Endothelial cell of umbilical vein (primary cell): ENCODE measurements at regions not wholly inside any gene's neighbourhood (a gene's known extent, or its start where the extent isn't known, plus 50 kb on each side); places are given as distances from the start of the nearest gene placed in this dataset.

Experiments
- BruUV-seq: library from RNA; stranded (reverse); fragments of 400-500 nt; replicated peaks from 2 replicates; lab custom pipeline; 2021; lab: Mats Ljungman, UMichigan
- CTCF ChIA-PET: fragments of 300-600, 350-600 bp; sonication (Branson Sonifier 250); formaldehyde crosslinking; loops from one replicate; lab custom pipeline; 2021; ENCODE audit warnings: antibody characterized with exemption, inconsistent platforms; lab: Charles Lee
- POLR2A ChIA-PET: fragments of 300-600, 350-600 bp; sonication (Branson Sonifier 250); formaldehyde crosslinking; loops from one replicate; lab custom pipeline; 2021; ENCODE audit warnings: antibody characterized with exemption, inconsistent platforms; lab: Charles Lee
- DNase-seq: peaks from one replicate; pipeline ENCODE4 v3.0.0-alpha.2; 2011; ENCODE audit warnings: low read depth, low spot score
- FAIRE-seq: peaks from 2 replicates; lab custom pipeline; 2011; peaks lifted over from hg19 to GRCh38; lab: Jason Lieb, UNC
- H2AFZ ChIP-seq: 2 replicates; pipeline ENCODE4 v1.6.0; 2012; ENCODE audit warnings: low read depth, low read length, control low read depth, inconsistent platforms
- H3K27ac ChIP-seq: 2 replicates; pipeline ENCODE4 v1.5.1; 2011; ENCODE audit warnings: low read depth, mild to moderate bottlenecking, control low read depth, low read length, moderate library complexity; ENCODE audit not compliant: insufficient read depth
- H3K27me3 ChIP-seq, 2 experiments: 2 replicates each; pipeline versions ENCODE4 v1.6.0 to v1.6.1; 2011; ENCODE audit warnings: low read length in 2 of 2, mixed read lengths in 1 of 2; ENCODE audit not compliant: control insufficient read depth in 2 of 2, insufficient read depth in 2 of 2
- H3K36me3 ChIP-seq, 2 experiments: 2 replicates in 1 of 2; 3 replicates in 1 of 2; pipeline ENCODE4 v1.5.1; 2011; ENCODE audit warnings: low read length in 2 of 2, mild to moderate bottlenecking in 1 of 2, moderate library complexity in 1 of 2; ENCODE audit not compliant: control insufficient read depth in 2 of 2, insufficient read depth in 2 of 2; ENCODE audit errors: extremely low read depth in 1 of 2
- H3K4me1 ChIP-seq: 3 replicates; pipeline ENCODE4 v1.5.1; 2011; ENCODE audit warnings: mild to moderate bottlenecking, low read length; ENCODE audit not compliant: control insufficient read depth, insufficient read depth; ENCODE audit errors: extremely low read depth
- H3K4me2 ChIP-seq: 2 replicates; pipeline ENCODE4 v1.6.1; 2011; ENCODE audit warnings: low read length, control low read depth, mixed read lengths; ENCODE audit not compliant: insufficient read depth
- H3K4me3 ChIP-seq, 3 experiments: fragments of 200-600 bp in 1 of 3; sonication (generic), shearing (Covaris generic) in 1 of 3; replicated peaks in 1 of 3; 2 replicates each; pipeline ENCODE4 v1.5.1; 2011 to 2016; ENCODE audit warnings: control low read depth in 3 of 3, low read length in 3 of 3, mild to moderate bottlenecking in 2 of 3, inconsistent platforms in 1 of 3, low read depth in 1 of 3, moderate library complexity in 1 of 3; ENCODE audit not compliant: insufficient read depth in 1 of 3
- H3K79me2 ChIP-seq: 2 replicates; pipeline ENCODE4 v1.6.0; 2012; ENCODE audit warnings: low read length, inconsistent platforms; ENCODE audit not compliant: control insufficient read depth, insufficient read depth
- H3K9ac ChIP-seq: replicated peaks from 2 replicates; pipeline ENCODE3; 2011; ENCODE audit warnings: low read length, control low read depth; ENCODE audit not compliant: insufficient read depth; ENCODE audit errors: extremely low read depth
- H3K9me1 ChIP-seq: replicated peaks from 3 replicates; pipeline ENCODE4 v1.6.0; 2011; ENCODE audit warnings: mild to moderate bottlenecking, low read length; ENCODE audit not compliant: control insufficient read depth, insufficient read depth; ENCODE audit errors: extremely low read depth
- H3K9me3 ChIP-seq: replicated peaks from 2 replicates; pipeline ENCODE4 v1.5.1; 2012; ENCODE audit warnings: low read length, inconsistent platforms; ENCODE audit not compliant: control insufficient read depth, insufficient read depth
- H4K20me1 ChIP-seq: replicated peaks from 2 replicates; pipeline ENCODE3; 2011; ENCODE audit warnings: mild to moderate bottlenecking, low read length; ENCODE audit not compliant: control insufficient read depth, insufficient read depth; ENCODE audit errors: extremely low read depth
- CTCF ChIP-seq, 2 donors: IDR thresholded peaks; 1 replicate in 1 of 2; 2 replicates in 1 of 2; pipeline ENCODE4 v1.5.1; 2011; ENCODE audit warnings: low read length in 2 of 2, mild to moderate bottlenecking in 2 of 2, moderate library complexity in 2 of 2, control low read depth in 1 of 2, inconsistent platforms in 1 of 2, low read depth in 1 of 2; ENCODE audit not compliant: insufficient read depth in 1 of 2; ENCODE audit errors: extremely low read depth in 1 of 2
- EZH2 ChIP-seq: IDR thresholded peaks from 2 replicates; pipeline ENCODE4 v1.6.1; 2012; ENCODE audit warnings: borderline replicate concordance, low read depth, mild to moderate bottlenecking, moderate library complexity, low read length, inconsistent platforms; ENCODE audit not compliant: severe bottlenecking
- FOS ChIP-seq: IDR thresholded peaks from 2 replicates; pipeline ENCODE4 v1.6.1; 2011; ENCODE audit warnings: mild to moderate bottlenecking, low read length, moderate library complexity, borderline replicate concordance; ENCODE audit not compliant: insufficient read depth
- GATA2 ChIP-seq: IDR thresholded peaks from 2 replicates; pipeline ENCODE4 v1.7.0; 2011; ENCODE audit warnings: low read depth, mild to moderate bottlenecking, moderate library complexity, mixed read lengths, low read length; ENCODE audit not compliant: insufficient read length, insufficient read depth
- JUN ChIP-seq: IDR thresholded peaks from 2 replicates; pipeline ENCODE4 v1.6.1; 2011; ENCODE audit warnings: borderline replicate concordance, low read depth; ENCODE audit not compliant: insufficient read length, insufficient read depth
- MAX ChIP-seq: IDR thresholded peaks from 2 replicates; pipeline ENCODE4 v1.6.1; 2011; ENCODE audit not compliant: insufficient read depth, insufficient read length
- MYC ChIP-seq: IDR thresholded peaks from one replicate; pipeline ENCODE4 v1.6.1; 2011; ENCODE audit warnings: mild to moderate bottlenecking, low read depth, low read length
- POLR2A ChIP-seq: IDR thresholded peaks from 2 replicates; pipeline ENCODE4 v1.6.1; 2012; ENCODE audit warnings: low read depth, mild to moderate bottlenecking, control low read depth, low read length
- POLR2AphosphoS5 ChIP-seq: IDR thresholded peaks from 2 replicates; pipeline ENCODE4 v1.6.1; 2012; ENCODE audit warnings: low read depth, mild to moderate bottlenecking, control low read depth, low read length, moderate library complexity; ENCODE audit not compliant: insufficient read depth
- dilution Hi-C: fragments of 300-500 bp; cut with MboI; formaldehyde crosslinking; loops from one replicate; pipeline ENCODE4 v1.15.0; 2019; ENCODE audit warnings: low sequenced_read_pairs; ENCODE audit not compliant: extremely low pct_ligation_motif_present
- intact Hi-C: fragments of 100-400 bp; cut with micrococcal nuclease; formaldehyde crosslinking; loops from one replicate; pipeline ENCODE4 v1.10.0; 2022

- intact Hi-C loops: no loop called here
- Histone ChIP-seq H3K9me1 (no peaks in the 10 kb centered on the region), H3K27me3 (peaks cover 0 to 5% of the 10 kb centered on the region in 2 experiments), H3K36me3 (no peaks in the 10 kb centered on the region), H2AFZ (no peak overlapping the region), H3K4me2 (no peak overlapping the region), H3K4me1 (no peaks in the 10 kb centered on the region), H3K9ac (no peak overlapping the region), H3K27ac (no peak overlapping the region), H4K20me1 (no peaks in the 10 kb centered on the region), H3K4me3 (no peak overlapping the region), H3K9me3 (no peaks in the 10 kb centered on the region), H3K79me2 (no peaks in the 10 kb centered on the region)
- FAIRE-seq: no peak
- CTCF ChIA-PET: interaction anchor here (1.0 kb wide), 1 partner anchor 15 kb away, joined by 3 read pairs; no protein-coding TSS in a partner anchor
- dilution Hi-C loops: no loop called here
- no TSS peak for BruUV-seq
- no peak for TF ChIP-seq MYC
- no peak for TF ChIP-seq POLR2A
- TF ChIP-seq FOS: no peak
- no peak for TF ChIP-seq EZH2
- TF ChIP-seq GATA2: no peak
- POLR2A ChIA-PET: no interaction called here
- DNase-seq: no peak
Observed at GRCh38 chr2:136288249-136288648, 170.3 kb upstream of the CXCR4 start.

- dilution Hi-C loops (no loop called here), intact Hi-C loops (no loop called here)
- no peaks in the 10 kb centered on the region for H3K9me1 ChIP-seq
- ChIA-PET POLR2A (no interaction called here), CTCF (no interaction called here)
- TF ChIP-seq POLR2A (no peak), GATA2 (no peak), MYC (no peak), CTCF (IDR thresholded peaks at IDR 0.05; ENCODE audit: extremely low read depth in 1 of 2, insufficient read depth in 1 of 2, low read depth in 1 of 2, low read length in 2 of 2) (no peak), MAX (no peak), POLR2AphosphoS5 (no peak), FOS (no peak), EZH2 (no peak), JUN (no peak)
- H3K4me3 ChIP-seq: no peak overlapping the region
- H3K27ac ChIP-seq: no peak overlapping the region
- H3K79me2 ChIP-seq: no peaks in the 10 kb centered on the region
- H3K27me3 ChIP-seq: peaks cover 4 to 14% of the 10 kb centered on the region in 2 experiments
- no peak for FAIRE-seq
- H4K20me1 ChIP-seq: no peaks in the 10 kb centered on the region
- no peak overlapping the region for H3K4me2 ChIP-seq
- no TSS peak for BruUV-seq
- no peak overlapping the region for H2AFZ ChIP-seq
- no peak overlapping the region for H3K9ac ChIP-seq
- H3K9me3 ChIP-seq: no peaks in the 10 kb centered on the region
- H3K4me1 ChIP-seq: no peaks in the 10 kb centered on the region
- no peak for DNase-seq
- H3K36me3 ChIP-seq: no peaks in the 10 kb centered on the region
Observed at GRCh38 chr2:136286423-136286822, 168.5 kb upstream of the CXCR4 start.
